Glomerular endothelial cell (primary cell): ENCODE measurements at regions not wholly inside any gene's neighbourhood (a gene's known extent, or its start where the extent isn't known, plus 50 kb on each side); places are given as distances from the start of the nearest gene placed in this dataset.
"Not testable (repeated sequence)": the region's sequence is repeated elsewhere in the genome, so short reads cannot be mapped to it uniquely, and the experiment has no call there.

Source experiments
- DNase-seq: peaks from one replicate; pipeline ENCODE4 v3.0.0-alpha.2; 2011; ENCODE audit warnings: low read depth, low spot score; ENCODE audit errors: extremely low read depth

- DNase-seq, result no peak
These were observed 163.2 kb downstream of the IER5 start for GRCh38 chr1:181251713-181252075.

GRCh38 chr1:181253601-181254000, 165.1 kb downstream of the IER5 start:
- DNase-seq, result not testable (repeated sequence)

- DNase-seq, result peak; percentile 48
These were observed 166.9 kb downstream of the IER5 start for GRCh38 chr1:181255270-181255929.

DNA sequence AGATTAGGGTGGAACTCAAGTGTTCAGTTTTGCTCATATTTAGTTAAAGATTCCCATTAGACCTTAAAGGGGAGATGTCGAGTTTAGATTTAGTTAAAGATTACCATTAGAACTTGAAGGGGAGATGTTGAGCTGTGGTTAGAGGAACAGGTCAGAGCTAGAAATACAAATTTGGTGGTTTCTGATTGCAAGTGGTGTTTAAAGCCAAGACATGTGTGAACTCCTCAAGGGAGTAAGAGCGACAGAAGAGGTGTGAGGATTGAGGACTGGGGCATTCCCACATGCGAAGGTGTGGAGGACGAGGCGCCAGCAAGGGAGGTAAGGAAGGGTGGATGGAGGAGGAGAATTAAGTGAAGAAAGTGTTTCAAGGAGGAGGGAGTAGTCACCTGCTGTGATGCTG, 168.6 kb downstream of the IER5 start:
- DNase-seq, result no peak

- DNase-seq, result no peak
These were observed 170.7 kb downstream of the IER5 start for GRCh38 chr1:181259026-181259745.

- DNase-seq, result no peak
These were observed 171.8 kb downstream of the IER5 start for GRCh38 chr1:181260271-181260670.

GRCh38 chr1:181260994-181261393, 172.5 kb downstream of the IER5 start:
- DNase-seq, result no peak

GRCh38 chr1:181262069-181262468, 173.6 kb downstream of the IER5 start:
- DNase-seq, result no peak

DNA sequence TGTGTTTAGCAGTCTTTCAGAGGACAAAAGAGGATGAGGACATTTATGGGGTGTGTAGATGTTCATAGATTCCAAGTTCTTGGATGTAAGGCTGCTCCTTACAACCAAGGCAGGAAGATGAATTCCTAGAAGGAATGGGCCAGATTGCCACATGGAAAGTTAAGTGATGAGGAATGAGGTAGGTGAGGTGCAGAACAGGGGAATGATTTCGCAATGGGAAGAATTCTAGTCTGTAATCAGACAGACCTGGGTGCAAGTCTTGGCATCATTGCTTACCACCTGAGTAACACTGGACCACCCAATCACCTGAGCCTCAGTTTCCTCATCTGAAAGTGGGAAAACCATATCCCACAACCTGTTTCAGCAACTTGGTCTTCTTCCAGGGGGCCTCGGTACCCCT, 174.9 kb downstream of the IER5 start:
- DNase-seq, result no peak

- DNase-seq, result no peak
These were observed 176.3 kb downstream of the IER5 start for GRCh38 chr1:181264821-181265220.

- DNase-seq, result no peak
These were observed 196.5 kb downstream of the IER5 start for GRCh38 chr1:181284978-181285377.

DNA sequence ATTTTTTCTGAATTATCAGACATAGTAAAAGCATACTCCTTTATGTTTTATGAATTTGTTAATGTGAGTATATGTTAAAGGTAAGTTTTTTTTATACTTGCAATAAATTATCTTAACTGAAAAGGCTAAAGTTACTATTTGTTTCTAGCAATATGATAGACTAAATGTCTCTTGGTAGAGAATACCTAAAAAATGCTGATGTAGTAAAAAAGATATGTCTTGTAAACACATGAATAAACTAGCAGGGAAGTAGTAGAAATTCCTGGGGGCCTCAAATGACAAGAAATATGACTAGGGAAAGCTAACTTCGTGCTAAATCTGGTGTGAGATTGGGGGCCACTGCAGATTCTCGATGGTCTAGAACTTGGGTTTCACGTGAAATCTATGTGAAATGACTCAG, 188.1 kb upstream of the CACNA1E start:
- no peak for DNase-seq

- no peak for DNase-seq
These were observed 187.1 kb upstream of the CACNA1E start for GRCh38 chr1:181296180-181296579.

- DNase-seq, result no peak
These were observed 175.2 kb upstream of the CACNA1E start for GRCh38 chr1:181308098-181308497.

- no peak for DNase-seq
These were observed 172.8 kb upstream of the CACNA1E start for GRCh38 chr1:181310560-181310959.

DNA sequence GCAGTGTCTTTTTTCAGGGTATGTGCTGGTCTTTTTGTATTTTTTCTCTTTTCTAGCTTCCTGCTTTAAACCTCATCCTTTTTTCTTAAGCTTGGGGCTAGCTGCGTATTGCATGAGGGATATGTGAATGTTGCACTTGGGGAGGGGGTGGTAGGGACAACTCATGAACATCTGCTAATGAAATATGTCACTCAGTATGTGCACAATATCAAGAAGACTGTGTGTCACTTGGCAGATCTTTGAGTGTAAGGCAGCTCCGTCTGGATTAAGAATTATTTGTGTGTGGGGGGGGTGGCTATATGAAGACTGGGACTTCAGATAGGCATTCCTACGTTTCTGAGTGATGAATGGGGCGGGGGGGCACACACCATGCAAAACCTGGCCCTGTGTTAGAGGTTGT, 170.4 kb upstream of the CACNA1E start:
- no peak for DNase-seq

GRCh38 chr1:181313466-181313865, 169.9 kb upstream of the CACNA1E start:
- DNase-seq, result no peak

DNA sequence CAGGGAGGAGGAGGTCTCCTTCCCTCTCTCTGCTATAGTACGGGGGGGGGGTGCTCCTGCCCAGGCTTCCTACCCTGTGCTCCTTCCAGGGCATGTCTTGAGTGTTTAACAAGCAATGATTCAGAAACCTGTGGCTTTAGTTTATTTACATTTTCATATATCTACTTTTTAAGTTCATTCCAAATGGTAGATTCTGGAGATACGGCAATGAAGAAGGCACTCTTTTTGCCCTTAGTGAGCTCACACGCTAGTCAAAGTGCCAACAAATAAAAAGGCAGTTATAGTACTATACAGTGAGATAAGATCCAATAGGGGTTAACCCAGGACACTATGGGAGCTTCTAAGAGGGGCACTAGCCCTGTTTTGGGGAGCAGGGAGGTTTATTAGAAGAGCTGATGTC, 169.3 kb upstream of the CACNA1E start:
- no peak for DNase-seq

DNA sequence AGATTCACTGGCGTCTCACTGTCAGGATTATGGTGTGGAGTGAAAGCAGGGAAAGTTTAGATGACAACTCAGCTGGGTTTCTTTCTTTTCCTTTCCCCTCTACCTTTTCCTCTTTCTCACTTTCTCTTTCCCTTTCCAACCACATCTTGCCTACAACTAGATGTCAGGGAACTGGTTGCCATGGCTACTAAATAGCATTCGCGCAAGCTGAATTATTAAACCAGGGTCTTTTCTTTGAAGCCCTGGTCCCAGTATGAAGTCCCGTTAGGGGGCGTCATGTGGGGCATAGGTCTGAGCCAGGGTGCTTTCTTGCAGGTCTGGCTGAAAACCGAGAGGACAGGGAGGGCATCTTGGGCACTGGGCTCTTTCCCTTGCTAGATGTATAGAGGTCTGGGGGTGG, 168.4 kb upstream of the CACNA1E start:
- no peak for DNase-seq

- no peak for DNase-seq
These were observed 165.9 kb upstream of the CACNA1E start for GRCh38 chr1:181317261-181317930.

- DNase-seq, result no peak
These were observed 165.1 kb upstream of the CACNA1E start for GRCh38 chr1:181318022-181318857.
